ENCODE measurements at regions not wholly inside any gene's neighbourhood (a gene's known extent, or its start where the extent isn't known, plus 50 kb on each side); places are given as distances from the start of the nearest gene placed in this dataset.
A peak's percentile ranks its signal among the peaks of the same experiment; 100 is the strongest.

GRCh38 chr17:54745862-54746261 lies 154.8 kb upstream of the TOM1L1 start:
- DNase-seq: no peak

GRCh38 chr17:54749157-54749556 lies 151.5 kb upstream of the TOM1L1 start:
- no peak for DNase-seq

GRCh38 chr17:54754560-54754959 lies 146.1 kb upstream of the TOM1L1 start:
- no peak for DNase-seq

- no peak for DNase-seq
Observed at GRCh38 chr17:54760836-54761235, 139.8 kb upstream of the TOM1L1 start.

GRCh38 chr17:54770836-54771235 lies 129.8 kb upstream of the TOM1L1 start:
- no peak for DNase-seq

GRCh38 chr17:54771409-54771915 lies 129.2 kb upstream of the TOM1L1 start:
- no peak for DNase-seq

- no peak for DNase-seq
Observed at GRCh38 chr17:54780238-54780637, 120.4 kb upstream of the TOM1L1 start.

- DNase-seq: no peak
Observed at GRCh38 chr17:54781389-54781788, 119.3 kb upstream of the TOM1L1 start.

- no peak for DNase-seq
Observed at GRCh38 chr17:54784305-54784704, 116.3 kb upstream of the TOM1L1 start.

- DNase-seq: no peak
Observed at GRCh38 chr17:54785643-54786268, 114.9 kb upstream of the TOM1L1 start.

GRCh38 chr17:54789101-54789880 lies 111.4 kb upstream of the TOM1L1 start:
- DNase-seq: no peak

- no peak for DNase-seq
Observed at GRCh38 chr17:54793271-54793670, 107.4 kb upstream of the TOM1L1 start.

- peak; percentile 64 for DNase-seq
Observed at GRCh38 chr17:54795046-54795445, 105.6 kb upstream of the TOM1L1 start.

- no peak for DNase-seq
Observed at GRCh38 chr17:54807331-54807730, 93.3 kb upstream of the TOM1L1 start.

- DNase-seq: no peak
Observed at GRCh38 chr17:54813896-54814295, 86.8 kb upstream of the TOM1L1 start.

GRCh38 chr17:54814371-54814770 lies 86.3 kb upstream of the TOM1L1 start:
- DNase-seq: no peak

GRCh38 chr17:54834086-54834485 lies 66.6 kb upstream of the TOM1L1 start:
- DNase-seq: no peak

GRCh38 chr17:54835015-54835414 lies 65.6 kb upstream of the TOM1L1 start:
- DNase-seq: no peak

- no peak for DNase-seq
Observed at GRCh38 chr17:54836723-54837462, 63.8 kb upstream of the TOM1L1 start.

GRCh38 chr17:54838651-54839421 lies 61.8 kb upstream of the TOM1L1 start:
- DNase-seq: no peak

GRCh38 chr17:54839447-54839846 lies 61.2 kb upstream of the TOM1L1 start:
- DNase-seq: no peak

- DNase-seq: no peak
Observed at GRCh38 chr17:54840885-54841591, 59.6 kb upstream of the TOM1L1 start.
